ENCODE measurements at regions not wholly inside any gene's neighbourhood (a gene's known extent, or its start where the extent isn't known, plus 50 kb on each side); places are given as distances from the start of the nearest gene placed in this dataset.

DNA sequence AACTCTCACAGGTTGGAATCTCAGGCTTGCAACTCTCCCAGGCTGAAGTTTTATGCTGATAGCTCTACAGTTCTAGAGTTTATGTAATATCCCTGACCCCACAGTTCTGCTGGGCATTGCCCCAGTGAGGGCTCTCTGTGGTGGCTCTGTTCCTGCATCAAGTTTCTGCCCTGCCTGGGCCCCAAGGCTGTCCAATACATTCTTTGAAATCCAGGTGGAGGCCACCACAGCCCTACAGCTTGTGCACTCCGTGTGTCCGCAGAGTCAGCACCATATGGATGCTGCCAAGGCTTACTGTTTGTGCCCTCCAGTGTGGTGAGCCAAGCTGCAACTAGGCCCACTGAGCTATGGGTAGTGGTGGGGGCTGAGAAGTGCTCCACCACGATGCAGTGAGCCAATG is 1141.2 kb upstream of the EPHA6 start:
- DNase-seq (ENCODE audit: low read depth, low spot score), result no peak
- no peaks in the 10 kb centered on the region for H3K4me1 Mint-ChIP-seq
- no peaks in the 10 kb centered on the region for H3K36me3 Mint-ChIP-seq (ENCODE audit: low read depth)
- no peak overlapping the region for H3K4me3 Mint-ChIP-seq
- TF ChIP-seq, protein P1, sequence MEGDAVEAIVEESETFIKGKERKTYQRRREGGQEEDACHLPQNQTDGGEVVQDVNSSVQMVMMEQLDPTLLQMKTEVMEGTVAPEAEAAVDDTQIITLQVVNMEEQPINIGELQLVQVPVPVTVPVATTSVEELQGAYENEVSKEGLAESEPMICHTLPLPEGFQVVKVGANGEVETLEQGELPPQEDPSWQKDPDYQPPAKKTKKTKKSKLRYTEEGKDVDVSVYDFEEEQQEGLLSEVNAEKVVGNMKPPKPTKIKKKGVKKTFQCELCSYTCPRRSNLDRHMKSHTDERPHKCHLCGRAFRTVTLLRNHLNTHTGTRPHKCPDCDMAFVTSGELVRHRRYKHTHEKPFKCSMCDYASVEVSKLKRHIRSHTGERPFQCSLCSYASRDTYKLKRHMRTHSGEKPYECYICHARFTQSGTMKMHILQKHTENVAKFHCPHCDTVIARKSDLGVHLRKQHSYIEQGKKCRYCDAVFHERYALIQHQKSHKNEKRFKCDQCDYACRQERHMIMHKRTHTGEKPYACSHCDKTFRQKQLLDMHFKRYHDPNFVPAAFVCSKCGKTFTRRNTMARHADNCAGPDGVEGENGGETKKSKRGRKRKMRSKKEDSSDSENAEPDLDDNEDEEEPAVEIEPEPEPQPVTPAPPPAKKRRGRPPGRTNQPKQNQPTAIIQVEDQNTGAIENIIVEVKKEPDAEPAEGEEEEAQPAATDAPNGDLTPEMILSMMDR (conservative IDR thresholded peaks at IDR 0.05), result no peak
- H3K9me3 Mint-ChIP-seq, result no peaks in the 10 kb centered on the region
- H3K27ac Mint-ChIP-seq (ENCODE audit: unreplicated experiment), result no peak overlapping the region
- no peaks in the 10 kb centered on the region for H3K27me3 Mint-ChIP-seq (ENCODE audit: low read depth)

DNA sequence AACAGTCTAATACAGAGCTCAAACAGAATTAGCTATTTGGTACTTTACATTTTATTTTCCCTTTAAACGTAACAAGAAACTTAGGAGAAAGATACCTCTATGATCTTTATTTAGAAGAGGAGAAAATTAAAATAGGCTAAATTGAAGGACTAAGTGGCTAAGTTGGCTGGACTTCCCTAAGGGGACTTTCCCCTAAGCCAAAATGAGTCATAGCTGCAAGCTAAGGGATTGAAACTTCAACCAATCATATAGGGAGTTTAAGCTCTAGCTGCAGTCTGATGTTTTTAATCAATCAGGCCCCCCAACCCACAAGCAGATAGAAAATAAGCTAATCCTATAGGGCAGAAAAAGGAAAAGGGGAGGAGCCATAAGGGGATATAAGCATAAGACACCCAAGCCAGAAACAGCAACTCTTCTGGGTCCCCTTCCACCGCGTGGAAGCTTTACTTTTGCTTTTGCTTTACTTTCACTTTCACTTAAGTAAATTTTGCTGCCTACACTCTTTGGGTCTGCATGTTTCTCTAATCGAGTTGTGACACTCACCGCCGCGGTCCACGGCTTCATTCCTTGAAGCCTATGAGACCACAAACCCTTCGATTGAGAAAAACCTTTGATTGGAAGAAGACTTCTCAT is 1108.5 kb upstream of the EPHA6 start:
- Mint-ChIP-seq H3K4me1 (no peaks in the 10 kb centered on the region), H3K36me3 (ENCODE audit: low read depth) (no peaks in the 10 kb centered on the region), H3K27ac (ENCODE audit: unreplicated experiment) (no peak overlapping the region), H3K9me3 (peaks cover 2% of the 10 kb centered on the region), H3K4me3 (no peak overlapping the region), H3K27me3 (ENCODE audit: low read depth) (no peaks in the 10 kb centered on the region)
- TF ChIP-seq, protein P1 (conservative IDR thresholded peaks at IDR 0.05), result no peak
- no peak for DNase-seq (ENCODE audit: low read depth, low spot score)

DNA sequence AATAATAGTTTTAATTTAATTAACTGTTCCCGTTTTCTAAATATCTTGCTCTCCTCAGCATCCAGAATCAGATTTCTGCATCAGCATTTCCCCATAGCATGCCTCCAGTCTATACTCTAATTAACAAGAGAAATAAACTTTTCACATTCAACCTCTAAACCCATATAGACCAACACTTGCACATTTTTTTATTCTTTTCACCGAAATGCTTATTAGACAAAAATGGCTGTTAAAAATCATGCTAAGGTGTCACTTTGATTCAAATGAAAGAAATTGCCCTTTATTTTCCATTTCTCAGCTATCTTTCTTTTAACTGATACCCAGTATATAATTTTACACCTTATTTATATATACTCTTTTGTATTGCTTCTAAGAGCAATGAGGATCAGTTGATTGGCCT is 1107.1 kb upstream of the EPHA6 start:
- no peaks in the 10 kb centered on the region for H3K4me1 Mint-ChIP-seq
- TF ChIP-seq, protein P1 (conservative IDR thresholded peaks at IDR 0.05), result no peak
- H3K27me3 Mint-ChIP-seq (ENCODE audit: low read depth), result no peaks in the 10 kb centered on the region
- DNase-seq (ENCODE audit: low read depth, low spot score), result no peak
- no peak overlapping the region for H3K4me3 Mint-ChIP-seq
- peaks cover 2% of the 10 kb centered on the region for H3K9me3 Mint-ChIP-seq
- H3K27ac Mint-ChIP-seq (ENCODE audit: unreplicated experiment), result no peak overlapping the region
- H3K36me3 Mint-ChIP-seq (ENCODE audit: low read depth), result no peaks in the 10 kb centered on the region

DNA sequence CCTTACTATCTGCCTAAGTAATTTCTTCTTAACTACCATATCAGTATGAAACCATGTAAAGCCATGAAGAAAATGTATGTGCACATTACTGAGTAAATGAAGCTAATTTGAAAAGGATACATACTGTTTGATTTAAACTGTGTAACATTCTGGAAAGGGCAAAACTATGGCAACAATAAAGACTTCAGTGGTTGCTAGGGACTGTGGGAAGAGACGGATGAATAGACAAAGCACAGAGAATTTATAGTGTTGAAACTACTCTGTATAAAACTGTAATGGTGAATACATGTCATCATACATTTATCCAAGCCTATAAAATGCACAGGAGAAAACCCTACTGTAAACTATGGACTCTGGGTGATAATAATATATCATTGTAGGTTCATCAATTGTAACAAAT is 1103.7 kb upstream of the EPHA6 start:
- TF ChIP-seq, protein P1 (conservative IDR thresholded peaks at IDR 0.05), result no peak
- Mint-ChIP-seq H3K36me3 (ENCODE audit: low read depth) (no peaks in the 10 kb centered on the region), H3K9me3 (peaks cover 2% of the 10 kb centered on the region), H3K27ac (ENCODE audit: unreplicated experiment) (no peak overlapping the region), H3K27me3 (ENCODE audit: low read depth) (no peaks in the 10 kb centered on the region), H3K4me1 (peaks cover 9% of the 10 kb centered on the region), H3K4me3 (no peak overlapping the region)
- DNase-seq (ENCODE audit: low read depth, low spot score), result no peak

DNA sequence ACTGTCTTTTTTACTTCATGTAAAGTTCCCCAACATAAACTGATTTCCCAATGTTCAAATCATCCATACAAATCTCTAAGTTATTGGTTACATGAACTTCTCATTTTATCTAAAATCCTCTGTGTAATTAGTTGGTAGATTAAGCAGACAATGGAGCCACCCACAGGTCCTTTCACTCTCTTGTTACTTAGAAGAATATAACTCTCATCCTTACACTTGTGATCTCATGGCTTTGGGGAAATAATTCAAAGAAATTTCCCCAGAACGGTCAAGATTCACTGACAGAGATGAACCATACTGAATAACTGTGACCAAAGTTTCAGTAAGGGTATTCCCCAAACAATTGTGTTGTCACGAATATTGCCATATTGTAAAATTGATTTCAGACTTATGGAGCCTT is 1102.6 kb upstream of the EPHA6 start:
- H3K9me3 Mint-ChIP-seq, result peaks cover 2% of the 10 kb centered on the region
- H3K36me3 Mint-ChIP-seq (ENCODE audit: low read depth), result no peaks in the 10 kb centered on the region
- DNase-seq (ENCODE audit: low read depth, low spot score), result no peak
- H3K4me1 Mint-ChIP-seq, result peaks cover 9% of the 10 kb centered on the region
- H3K27ac Mint-ChIP-seq (ENCODE audit: unreplicated experiment), result no peak overlapping the region
- TF ChIP-seq, protein P1 (conservative IDR thresholded peaks at IDR 0.05), result no peak
- no peaks in the 10 kb centered on the region for H3K27me3 Mint-ChIP-seq (ENCODE audit: low read depth)
- no peak overlapping the region for H3K4me3 Mint-ChIP-seq

All from neural crest cell (in vitro differentiated cells).